ENCODE measurements at regions not wholly inside any gene's neighbourhood (a gene's known extent, or its start where the extent isn't known, plus 50 kb on each side); places are given as distances from the start of the nearest gene placed in this dataset.

- H3K4me3 ChIP-seq (ENCODE audit: low read depth, low read length) = no peak overlapping the region
- TF ChIP-seq, protein P1, sequence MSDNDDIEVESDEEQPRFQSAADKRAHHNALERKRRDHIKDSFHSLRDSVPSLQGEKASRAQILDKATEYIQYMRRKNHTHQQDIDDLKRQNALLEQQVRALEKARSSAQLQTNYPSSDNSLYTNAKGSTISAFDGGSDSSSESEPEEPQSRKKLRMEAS (IDR thresholded peaks at IDR 0.05; ENCODE audit: low read depth, low read length) = no peak
- no peak for TF ChIP-seq CTCF (IDR thresholded peaks at IDR 0.05; ENCODE audit: low read depth, low read length)
- no peak for TF ChIP-seq POLR2A (IDR thresholded peaks at IDR 0.05; ENCODE audit: extremely low read depth, insufficient read length)
- TF ChIP-seq MYC (IDR thresholded peaks at IDR 0.05; ENCODE audit: low read depth, low read length) = no peak
- DNase-seq (ENCODE audit: low read depth) = no peak
Observed at GRCh38 chr2:114139542-114139941, 249.7 kb downstream of the ACTR3 start.

GRCh38 chr2:114156366-114157056, 266.6 kb downstream of the ACTR3 start:
- no peak for DNase-seq (ENCODE audit: low read depth)
- no peak overlapping the region for H3K4me3 ChIP-seq (ENCODE audit: low read depth, low read length)

DNA sequence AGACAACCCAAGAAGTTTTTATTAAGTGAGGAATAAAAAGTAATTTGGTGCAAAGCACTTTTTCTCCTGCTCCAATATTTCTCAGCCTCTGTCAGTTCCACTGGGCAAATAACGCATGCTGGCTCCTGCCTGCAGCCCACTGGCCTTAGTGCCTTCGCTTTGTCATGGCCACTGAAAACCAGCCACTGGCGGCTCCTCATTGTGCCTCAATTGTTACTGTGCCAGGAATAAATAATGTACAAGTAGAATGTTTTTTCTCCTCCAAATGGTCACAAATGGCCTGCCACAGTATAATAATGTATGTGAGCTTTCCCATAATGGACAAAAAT, 267.1 kb downstream of the ACTR3 start:
- no peak for DNase-seq (ENCODE audit: low read depth)
- no peak overlapping the region for H3K4me3 ChIP-seq (ENCODE audit: low read depth, low read length)
- TF ChIP-seq, protein P1 (IDR thresholded peaks at IDR 0.05; ENCODE audit: low read depth, low read length) = no peak
- no peak for TF ChIP-seq CTCF (IDR thresholded peaks at IDR 0.05; ENCODE audit: low read depth, low read length)
- TF ChIP-seq POLR2A (IDR thresholded peaks at IDR 0.05; ENCODE audit: extremely low read depth, insufficient read length) = no peak
- no peak for TF ChIP-seq MYC (IDR thresholded peaks at IDR 0.05; ENCODE audit: low read depth, low read length)

More at GRCh38 chr2:114156366-114157056, 266.6 kb downstream of the ACTR3 start:
- no peak for TF ChIP-seq CTCF (IDR thresholded peaks at IDR 0.05; ENCODE audit: low read depth, low read length)
- TF ChIP-seq POLR2A (IDR thresholded peaks at IDR 0.05; ENCODE audit: extremely low read depth, insufficient read length) = no peak
- TF ChIP-seq, protein P1 (IDR thresholded peaks at IDR 0.05; ENCODE audit: low read depth, low read length) = no peak
- no peak for TF ChIP-seq MYC (IDR thresholded peaks at IDR 0.05; ENCODE audit: low read depth, low read length)

- TF ChIP-seq MYC (IDR thresholded peaks at IDR 0.05; ENCODE audit: low read depth, low read length) (no peak), CTCF (IDR thresholded peaks at IDR 0.05; ENCODE audit: low read depth, low read length) (no peak), POLR2A (IDR thresholded peaks at IDR 0.05; ENCODE audit: extremely low read depth, insufficient read length) (no peak)
- TF ChIP-seq, protein P1 (IDR thresholded peaks at IDR 0.05; ENCODE audit: low read depth, low read length) = no peak
- H3K4me3 ChIP-seq (ENCODE audit: low read depth, low read length) = no peak overlapping the region
- DNase-seq (ENCODE audit: low read depth) = no peak
Observed at GRCh38 chr2:114160263-114160981, 270.5 kb downstream of the ACTR3 start.

- H3K4me3 ChIP-seq (ENCODE audit: low read depth, low read length) = no peak overlapping the region
- no peak for DNase-seq (ENCODE audit: low read depth)
- TF ChIP-seq MYC (IDR thresholded peaks at IDR 0.05; ENCODE audit: low read depth, low read length) = no peak
- TF ChIP-seq POLR2A (IDR thresholded peaks at IDR 0.05; ENCODE audit: extremely low read depth, insufficient read length) = no peak
Observed at GRCh38 chr2:114161371-114161770, 271.5 kb downstream of the ACTR3 start.

GRCh38 chr2:114167799-114168198, 274.6 kb upstream of the DPP10 start:
- H3K4me3 ChIP-seq (ENCODE audit: low read depth, low read length) = no peak overlapping the region
- TF ChIP-seq POLR2A (IDR thresholded peaks at IDR 0.05; ENCODE audit: extremely low read depth, insufficient read length) (no peak), MYC (IDR thresholded peaks at IDR 0.05; ENCODE audit: low read depth, low read length) (no peak), CTCF (IDR thresholded peaks at IDR 0.05; ENCODE audit: low read depth, low read length) (no peak)
- TF ChIP-seq, protein P1 (IDR thresholded peaks at IDR 0.05; ENCODE audit: low read depth, low read length) = no peak
- no peak for DNase-seq (ENCODE audit: low read depth)

All from NB4 (cell line).